ENCODE measurements at regions not wholly inside any gene's neighbourhood (a gene's known extent, or its start where the extent isn't known, plus 50 kb on each side); places are given as distances from the start of the nearest gene placed in this dataset.

GRCh38 chr2:40016151-40016885, 237.3 kb upstream of the THUMPD2 start:
- no peak for TF ChIP-seq CTCF (conservative IDR thresholded peaks at IDR 0.05 in 1 of 2, IDR thresholded peaks at IDR 0.05 in 1 of 2; ENCODE audit: low read depth in 1 of 2, low read length in 2 of 2)
- TF ChIP-seq EZH2 (IDR thresholded peaks at IDR 0.05; ENCODE audit: low read length, missing control alignments), result no peak

Measured in fibroblast of lung (primary cell).